ENCODE measurements at regions not wholly inside any gene's neighbourhood (a gene's known extent, or its start where the extent isn't known, plus 50 kb on each side); places are given as distances from the start of the nearest gene placed in this dataset.

DNA sequence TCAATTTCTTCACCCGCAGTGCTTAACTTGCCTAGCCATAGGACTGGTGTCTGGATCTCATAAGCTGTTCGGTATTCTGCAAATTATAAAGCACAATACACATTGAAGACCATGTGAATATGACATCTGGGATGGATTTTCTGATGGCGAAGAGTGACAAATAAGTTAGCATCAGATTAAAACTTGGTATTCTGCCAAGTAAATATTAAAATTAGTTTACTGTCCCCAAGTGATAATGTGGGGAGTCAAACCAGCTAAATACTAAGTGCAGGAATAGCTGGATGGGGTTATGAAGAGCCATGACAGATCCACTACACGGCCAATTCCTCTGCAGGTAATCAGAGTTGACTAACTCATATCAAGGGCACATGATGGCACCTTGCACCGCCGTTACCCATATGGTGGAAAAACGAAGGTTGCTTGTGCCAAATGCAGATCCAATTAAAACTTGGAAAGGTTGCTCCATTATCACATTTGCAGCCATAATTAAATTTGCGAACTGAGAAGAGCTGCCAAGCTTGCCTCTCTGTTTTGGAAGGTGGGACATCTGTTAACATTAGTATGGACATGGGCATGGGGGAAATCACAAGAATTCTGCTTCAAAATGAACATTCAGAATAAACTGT, 114.9 kb upstream of the TOM1L1 start:
- Histone ChIP-seq H3K79me2 (replicated peaks; ENCODE audit: insufficient read depth, low read length) (no peaks in the 10 kb centered on the region), H3K4me3 (ENCODE audit: low read length) (no peak overlapping the region), H3K9ac (ENCODE audit: low read length) (no peak overlapping the region), H3K36me3 (ENCODE audit: insufficient read depth, low read length) (no peaks in the 10 kb centered on the region), H3K9me2 (ENCODE audit: insufficient read depth, low read length) (no peaks in the 10 kb centered on the region), H3F3A (ENCODE audit: insufficient read depth, low read length, poor library complexity, severe bottlenecking) (no peaks in the 10 kb centered on the region), H4K20me1 (ENCODE audit: insufficient read depth) (no peaks in the 10 kb centered on the region), H3K9me3 (ENCODE audit: low read length) (no peaks in the 10 kb centered on the region), H3K27ac (ENCODE audit: low read length) (no peak overlapping the region), H2AFZ (ENCODE audit: low read depth, low read length) (no peak overlapping the region), H3K27me3 (ENCODE audit: insufficient read depth, low read depth, low read length) (no peaks in the 10 kb centered on the region), H3K4me2 (ENCODE audit: low read length) (no peak overlapping the region)
- no peak for TF ChIP-seq POLR2AphosphoS5 (IDR thresholded peaks at IDR 0.05)
- TF ChIP-seq, protein P1, sequence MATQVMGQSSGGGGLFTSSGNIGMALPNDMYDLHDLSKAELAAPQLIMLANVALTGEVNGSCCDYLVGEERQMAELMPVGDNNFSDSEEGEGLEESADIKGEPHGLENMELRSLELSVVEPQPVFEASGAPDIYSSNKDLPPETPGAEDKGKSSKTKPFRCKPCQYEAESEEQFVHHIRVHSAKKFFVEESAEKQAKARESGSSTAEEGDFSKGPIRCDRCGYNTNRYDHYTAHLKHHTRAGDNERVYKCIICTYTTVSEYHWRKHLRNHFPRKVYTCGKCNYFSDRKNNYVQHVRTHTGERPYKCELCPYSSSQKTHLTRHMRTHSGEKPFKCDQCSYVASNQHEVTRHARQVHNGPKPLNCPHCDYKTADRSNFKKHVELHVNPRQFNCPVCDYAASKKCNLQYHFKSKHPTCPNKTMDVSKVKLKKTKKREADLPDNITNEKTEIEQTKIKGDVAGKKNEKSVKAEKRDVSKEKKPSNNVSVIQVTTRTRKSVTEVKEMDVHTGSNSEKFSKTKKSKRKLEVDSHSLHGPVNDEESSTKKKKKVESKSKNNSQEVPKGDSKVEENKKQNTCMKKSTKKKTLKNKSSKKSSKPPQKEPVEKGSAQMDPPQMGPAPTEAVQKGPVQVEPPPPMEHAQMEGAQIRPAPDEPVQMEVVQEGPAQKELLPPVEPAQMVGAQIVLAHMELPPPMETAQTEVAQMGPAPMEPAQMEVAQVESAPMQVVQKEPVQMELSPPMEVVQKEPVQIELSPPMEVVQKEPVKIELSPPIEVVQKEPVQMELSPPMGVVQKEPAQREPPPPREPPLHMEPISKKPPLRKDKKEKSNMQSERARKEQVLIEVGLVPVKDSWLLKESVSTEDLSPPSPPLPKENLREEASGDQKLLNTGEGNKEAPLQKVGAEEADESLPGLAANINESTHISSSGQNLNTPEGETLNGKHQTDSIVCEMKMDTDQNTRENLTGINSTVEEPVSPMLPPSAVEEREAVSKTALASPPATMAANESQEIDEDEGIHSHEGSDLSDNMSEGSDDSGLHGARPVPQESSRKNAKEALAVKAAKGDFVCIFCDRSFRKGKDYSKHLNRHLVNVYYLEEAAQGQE (IDR thresholded peaks at IDR 0.05; ENCODE audit: borderline replicate concordance) = no peak
- TF ChIP-seq EP300 (conservative IDR thresholded peaks at IDR 0.05; ENCODE audit: poor library complexity, severe bottlenecking) = no peak
- TF ChIP-seq, protein P2, sequence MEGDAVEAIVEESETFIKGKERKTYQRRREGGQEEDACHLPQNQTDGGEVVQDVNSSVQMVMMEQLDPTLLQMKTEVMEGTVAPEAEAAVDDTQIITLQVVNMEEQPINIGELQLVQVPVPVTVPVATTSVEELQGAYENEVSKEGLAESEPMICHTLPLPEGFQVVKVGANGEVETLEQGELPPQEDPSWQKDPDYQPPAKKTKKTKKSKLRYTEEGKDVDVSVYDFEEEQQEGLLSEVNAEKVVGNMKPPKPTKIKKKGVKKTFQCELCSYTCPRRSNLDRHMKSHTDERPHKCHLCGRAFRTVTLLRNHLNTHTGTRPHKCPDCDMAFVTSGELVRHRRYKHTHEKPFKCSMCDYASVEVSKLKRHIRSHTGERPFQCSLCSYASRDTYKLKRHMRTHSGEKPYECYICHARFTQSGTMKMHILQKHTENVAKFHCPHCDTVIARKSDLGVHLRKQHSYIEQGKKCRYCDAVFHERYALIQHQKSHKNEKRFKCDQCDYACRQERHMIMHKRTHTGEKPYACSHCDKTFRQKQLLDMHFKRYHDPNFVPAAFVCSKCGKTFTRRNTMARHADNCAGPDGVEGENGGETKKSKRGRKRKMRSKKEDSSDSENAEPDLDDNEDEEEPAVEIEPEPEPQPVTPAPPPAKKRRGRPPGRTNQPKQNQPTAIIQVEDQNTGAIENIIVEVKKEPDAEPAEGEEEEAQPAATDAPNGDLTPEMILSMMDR (IDR thresholded peaks at IDR 0.05; ENCODE audit: poor library complexity, severe bottlenecking) = no peak
- TF ChIP-seq SMC3 (conservative IDR thresholded peaks at IDR 0.05; ENCODE audit: poor library complexity) = no peak
- TF ChIP-seq EZH2 (IDR thresholded peaks at IDR 0.05; ENCODE audit: borderline replicate concordance, insufficient read depth, low read length, poor library complexity, severe bottlenecking) = no peak
- no peak for TF ChIP-seq MXI1 (conservative IDR thresholded peaks at IDR 0.05; ENCODE audit: poor library complexity, severe bottlenecking)
- TF ChIP-seq TAF1 (IDR thresholded peaks at IDR 0.05; ENCODE audit: low read depth) = no peak
- TF ChIP-seq RAD21 (conservative IDR thresholded peaks at IDR 0.05) = no peak

DNA sequence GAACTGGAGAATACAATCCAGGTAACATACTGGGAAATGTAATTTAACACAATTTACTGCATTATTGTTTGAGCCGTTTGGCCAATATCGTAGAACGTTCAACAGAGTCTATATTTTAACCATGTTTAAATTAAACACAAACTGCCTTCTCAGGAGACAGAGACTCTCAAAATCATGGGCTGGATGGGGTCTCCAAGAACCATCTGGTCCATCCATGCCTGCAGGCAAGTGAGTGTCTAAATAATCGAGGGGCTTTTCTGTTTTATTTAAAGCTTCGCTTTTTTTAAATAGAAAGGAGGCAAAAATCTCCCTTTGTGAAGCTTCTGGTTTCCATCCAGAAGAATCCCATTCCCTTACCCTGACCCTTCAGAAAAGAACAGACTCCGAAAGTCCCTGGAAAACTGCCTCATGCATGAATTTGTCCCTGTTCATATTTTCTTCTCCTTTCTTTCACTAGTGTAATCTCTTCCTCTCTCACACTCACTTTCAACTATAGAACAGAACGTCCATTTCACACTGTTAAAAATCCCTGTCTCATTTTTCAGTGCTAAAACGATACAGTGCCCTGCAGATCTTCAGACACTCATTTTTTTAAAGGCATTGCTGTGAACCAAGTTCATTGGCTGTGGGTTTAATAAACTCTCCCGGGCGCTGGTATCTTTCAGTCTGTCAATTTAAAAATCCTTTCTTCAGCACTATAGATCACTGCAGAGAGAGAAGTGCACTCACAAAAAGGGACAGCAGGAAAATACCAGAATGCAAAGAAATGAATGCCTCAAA, 111.4 kb upstream of the TOM1L1 start:
- H3K79me2 ChIP-seq (replicated peaks; ENCODE audit: insufficient read depth, low read length) = no peaks in the 10 kb centered on the region
- TF ChIP-seq SMC3 (conservative IDR thresholded peaks at IDR 0.05; ENCODE audit: poor library complexity) = no peak
- TF ChIP-seq MXI1 (conservative IDR thresholded peaks at IDR 0.05; ENCODE audit: poor library complexity, severe bottlenecking) = no peak
- TF ChIP-seq, protein P2 (IDR thresholded peaks at IDR 0.05; ENCODE audit: poor library complexity, severe bottlenecking) = no peak
- no peak for TF ChIP-seq RAD21 (conservative IDR thresholded peaks at IDR 0.05)
- no peak for TF ChIP-seq EZH2 (IDR thresholded peaks at IDR 0.05; ENCODE audit: borderline replicate concordance, insufficient read depth, low read length, poor library complexity, severe bottlenecking)
- TF ChIP-seq POLR2AphosphoS5 (IDR thresholded peaks at IDR 0.05) = no peak
- no peak for TF ChIP-seq EP300 (conservative IDR thresholded peaks at IDR 0.05; ENCODE audit: poor library complexity, severe bottlenecking)
- TF ChIP-seq, protein P1 (IDR thresholded peaks at IDR 0.05; ENCODE audit: borderline replicate concordance) = no peak
- TF ChIP-seq TAF1 (IDR thresholded peaks at IDR 0.05; ENCODE audit: low read depth) = no peak
- no peaks in the 10 kb centered on the region for H3K9me2 ChIP-seq (ENCODE audit: insufficient read depth, low read length)
- H3K9me3 ChIP-seq (ENCODE audit: low read length) = no peaks in the 10 kb centered on the region
- H3K4me3 ChIP-seq (ENCODE audit: low read length) = no peak overlapping the region
- H3K27me3 ChIP-seq (ENCODE audit: insufficient read depth, low read depth, low read length) = no peaks in the 10 kb centered on the region
- H2AFZ ChIP-seq (ENCODE audit: low read depth, low read length) = no peak overlapping the region
- no peaks in the 10 kb centered on the region for H3K36me3 ChIP-seq (ENCODE audit: insufficient read depth, low read length)
- H3K4me2 ChIP-seq (ENCODE audit: low read length) = no peak overlapping the region
- H3F3A ChIP-seq (ENCODE audit: insufficient read depth, low read length, poor library complexity, severe bottlenecking) = no peaks in the 10 kb centered on the region
- no peak overlapping the region for H3K27ac ChIP-seq (ENCODE audit: low read length)
- H3K9ac ChIP-seq (ENCODE audit: low read length) = no peak overlapping the region
- H4K20me1 ChIP-seq (ENCODE audit: insufficient read depth) = no peaks in the 10 kb centered on the region
